NCI-H82 (cell line): ENCODE measurements at regions not wholly inside any gene's neighbourhood (a gene's known extent, or its start where the extent isn't known, plus 50 kb on each side); places are given as distances from the start of the nearest gene placed in this dataset.
A peak's percentile ranks its signal among the peaks of the same experiment; 100 is the strongest.

Source experiments
- DNase-seq: peaks from one replicate; lab custom pipeline; 2025; lab: John Stamatoyannopoulos, UW

- no peak for DNase-seq
Measured at GRCh38 chr14:38901791-38902190, 201.2 kb downstream of the SEC23A start.

- DNase-seq, result no peak
Measured at GRCh38 chr14:38900887-38901286, 202.1 kb downstream of the SEC23A start.

GRCh38 chr14:38887696-38888095, 215.3 kb downstream of the SEC23A start:
- DNase-seq, result no peak

- no peak for DNase-seq
Measured at GRCh38 chr14:38884109-38884508, 218.9 kb downstream of the SEC23A start.

- no peak for DNase-seq
Measured at GRCh38 chr14:38883127-38883526, 219.9 kb downstream of the SEC23A start.

- DNase-seq, result peak; percentile 1
Measured at GRCh38 chr14:38882533-38882932, 220.5 kb downstream of the SEC23A start.

GRCh38 chr14:38880643-38881524, 222.2 kb downstream of the SEC23A start:
- DNase-seq, result no peak

GRCh38 chr14:38877744-38878388, 225.2 kb downstream of the SEC23A start:
- no peak for DNase-seq

- no peak for DNase-seq
Measured at GRCh38 chr14:38874721-38875120, 228.3 kb downstream of the SEC23A start.

- DNase-seq, result no peak
Measured at GRCh38 chr14:38873941-38874612, 229.0 kb downstream of the SEC23A start.

GRCh38 chr14:38870296-38870836, 232.7 kb downstream of the SEC23A start:
- no peak for DNase-seq

GRCh38 chr14:38868399-38869290, 234.4 kb downstream of the SEC23A start:
- DNase-seq, result no peak

- DNase-seq, result peak; percentile 90
Measured at GRCh38 chr14:38867561-38868150, 235.4 kb downstream of the SEC23A start.

- DNase-seq, result no peak
Measured at GRCh38 chr14:38866461-38866860, 236.6 kb downstream of the SEC23A start.

GRCh38 chr14:38862366-38862765, 240.7 kb downstream of the SEC23A start:
- DNase-seq, result no peak

GRCh38 chr14:38860530-38860929, 242.5 kb downstream of the SEC23A start:
- DNase-seq, result no peak

GRCh38 chr14:38856798-38857197, 246.2 kb downstream of the SEC23A start:
- no peak for DNase-seq

GRCh38 chr14:38855513-38855912, 247.5 kb downstream of the SEC23A start:
- DNase-seq, result no peak

- no peak for DNase-seq
Measured at GRCh38 chr14:38851111-38851510, 251.9 kb downstream of the SEC23A start.

- DNase-seq, result no peak
Measured at GRCh38 chr14:38850664-38851063, 252.4 kb downstream of the SEC23A start.
